NCI-H524 (cell line): ENCODE measurements at regions not wholly inside any gene's neighbourhood (a gene's known extent, or its start where the extent isn't known, plus 50 kb on each side); places are given as distances from the start of the nearest gene placed in this dataset.

ENCODE experiments used
- DNase-seq, 2 experiments: peaks; one replicate each; lab custom pipeline; 2025; lab: John Stamatoyannopoulos, UW

DNA sequence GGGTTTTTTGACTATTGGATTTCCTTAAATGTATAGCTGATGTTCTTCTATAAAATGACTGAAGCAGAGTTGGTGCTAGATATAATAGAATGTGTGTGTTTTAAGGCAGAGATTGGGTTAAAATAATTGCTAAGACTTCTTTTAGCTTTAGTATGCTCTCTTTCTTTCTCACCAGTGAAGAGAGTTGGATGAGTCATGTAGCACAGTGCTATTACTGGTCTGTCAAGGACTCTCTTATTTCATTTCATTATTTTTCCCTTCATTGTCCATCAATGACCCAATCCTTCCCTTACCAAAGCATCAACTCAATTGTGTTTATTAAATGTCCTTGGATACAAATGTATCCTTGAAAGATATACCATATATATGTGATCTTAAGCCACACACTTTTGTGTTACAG, 268.9 kb downstream of the IRS2 start:
- DNase-seq: no peak

DNA sequence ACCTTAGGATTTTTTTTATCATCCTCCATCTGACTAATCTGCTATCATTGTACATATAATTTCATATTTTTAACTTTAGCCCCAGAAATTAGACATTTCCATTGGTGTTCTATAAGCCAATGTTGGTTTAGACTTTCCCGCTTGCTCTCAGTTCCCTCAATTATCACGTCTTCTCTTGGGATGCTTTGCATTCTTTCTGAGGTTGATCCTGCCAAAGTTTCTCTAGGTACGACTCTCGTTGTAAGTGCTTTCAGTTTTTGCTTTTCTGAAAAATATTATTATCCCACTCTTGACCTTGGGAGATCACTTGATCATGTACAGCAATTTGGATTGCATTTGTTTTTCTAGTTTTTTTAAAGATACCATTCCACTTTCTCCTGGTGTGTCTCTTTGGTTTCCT, 270.2 kb downstream of the IRS2 start:
- no peak for DNase-seq

DNA sequence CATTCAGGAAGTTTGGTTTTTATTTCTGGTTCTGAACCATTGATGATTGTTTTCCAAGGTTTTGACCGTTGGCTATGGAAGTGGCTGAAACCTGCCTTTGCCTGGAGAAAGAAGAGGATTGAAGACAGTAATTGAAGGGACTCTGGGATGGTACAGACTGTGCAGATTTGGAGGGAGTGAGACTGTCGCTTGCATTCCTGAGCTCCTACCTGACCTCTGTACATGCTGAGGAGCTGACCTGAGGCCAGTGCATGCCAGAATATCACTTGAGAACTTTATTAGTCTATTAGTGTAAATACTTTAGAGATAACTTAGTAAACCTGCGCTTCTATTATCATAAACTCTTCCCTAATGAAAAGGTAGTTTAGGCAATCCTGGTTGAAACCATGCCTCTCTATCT, 276.4 kb downstream of the IRS2 start:
- DNase-seq: no peak

DNA sequence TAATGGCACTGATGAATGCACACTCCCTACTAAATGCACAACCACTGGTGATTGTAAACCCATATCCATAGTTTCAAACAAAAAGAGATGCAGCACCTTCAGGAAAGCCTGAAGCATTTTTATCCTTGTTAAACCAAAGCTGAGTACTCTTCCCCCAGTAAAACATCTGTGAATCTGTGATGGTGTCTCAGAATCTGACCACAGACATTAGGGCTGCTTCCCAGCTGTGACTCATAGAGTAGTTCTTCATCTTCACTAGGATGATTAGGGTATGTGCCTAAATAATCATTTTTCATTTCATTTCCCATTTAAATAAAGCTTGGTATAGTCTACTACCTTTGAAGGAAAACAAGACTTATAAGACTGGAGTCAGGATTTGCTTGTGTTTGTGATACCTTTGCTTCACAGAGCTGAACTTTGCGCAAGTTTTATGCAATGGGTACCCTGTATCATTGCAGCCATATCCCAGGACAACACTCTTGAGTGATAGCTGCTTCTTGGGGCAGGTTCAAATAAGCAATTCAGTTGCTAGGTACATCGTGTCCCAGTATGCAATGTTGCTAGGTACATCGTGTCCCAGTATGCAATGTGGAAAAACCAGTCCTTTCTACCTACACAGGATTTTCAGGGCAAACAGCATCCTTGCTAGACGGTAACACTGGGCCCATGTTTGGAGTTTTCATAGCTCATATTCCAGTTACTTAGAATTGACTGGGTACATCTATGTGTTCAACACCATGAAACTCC, 277.1 kb downstream of the IRS2 start:
- no peak for DNase-seq

DNA sequence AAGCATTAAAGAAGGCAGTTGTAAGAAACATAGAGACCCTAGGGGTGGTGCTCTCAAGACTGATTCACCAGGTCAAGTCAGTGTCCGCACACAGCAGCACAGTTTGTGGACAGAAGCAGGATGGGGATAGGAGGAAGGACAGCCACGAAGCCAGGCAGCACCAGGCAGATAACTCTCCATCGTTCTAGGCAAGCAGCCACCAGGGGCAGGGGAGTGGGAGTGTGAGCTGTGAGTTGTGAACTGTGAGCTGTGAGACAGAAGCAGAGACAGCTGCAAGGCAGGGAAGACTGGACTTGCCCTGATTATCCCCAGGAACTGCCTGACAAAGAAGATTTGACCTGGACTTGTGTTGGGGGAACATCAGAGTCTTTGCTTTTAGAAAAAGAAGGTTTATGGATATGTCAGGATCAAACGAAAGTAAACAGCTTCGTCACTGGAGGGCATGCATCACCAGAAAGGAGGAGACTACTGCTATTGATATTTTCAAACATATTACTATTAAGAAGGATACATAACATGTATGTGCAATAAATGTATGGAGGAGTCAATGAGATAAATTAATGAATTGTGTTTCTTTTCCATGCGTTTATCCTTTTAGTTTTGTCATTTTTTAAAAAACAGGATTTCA, 286.1 kb downstream of the IRS2 start:
- DNase-seq: peak in 1 of 2 experiments; percentile 27

DNA sequence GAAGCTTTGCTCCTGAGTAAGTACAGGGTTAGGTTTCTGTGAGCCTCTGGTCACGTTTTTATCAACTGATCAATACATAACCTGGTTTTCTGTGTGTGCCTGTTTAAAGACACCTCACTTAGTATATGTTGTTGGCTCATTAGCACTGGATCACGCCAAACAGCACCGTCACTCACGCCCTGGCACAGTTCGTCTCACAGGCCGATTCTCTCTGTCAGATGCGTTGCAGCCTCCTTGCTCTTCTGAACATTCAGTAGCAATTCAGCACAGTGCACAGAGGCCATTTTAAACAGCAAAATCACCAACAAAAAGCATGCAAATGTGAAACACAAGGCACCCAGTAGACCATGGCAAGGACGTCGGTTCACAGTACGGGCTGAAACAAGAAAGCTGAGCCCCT, 288.5 kb downstream of the IRS2 start:
- no peak for DNase-seq

DNA sequence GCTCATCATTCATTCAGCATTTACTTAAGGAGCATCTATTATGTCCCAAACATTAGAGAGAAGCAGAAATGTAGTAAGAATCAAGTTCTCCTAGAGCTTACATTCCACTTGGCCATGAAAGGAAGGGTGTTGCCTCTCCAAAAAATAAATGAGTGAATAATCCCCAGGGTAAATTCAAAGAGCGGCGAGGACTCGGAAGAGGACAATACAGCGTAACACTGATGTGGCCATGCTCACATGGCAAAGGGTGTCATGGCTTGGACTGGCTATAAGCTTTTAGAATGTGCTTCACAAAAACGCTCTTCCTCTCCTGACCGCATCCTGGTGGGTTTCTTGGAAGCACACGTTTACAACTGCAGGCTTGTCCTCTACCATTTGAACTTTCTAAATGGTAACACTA, 290.2 kb downstream of the IRS2 start:
- no peak for DNase-seq

DNA sequence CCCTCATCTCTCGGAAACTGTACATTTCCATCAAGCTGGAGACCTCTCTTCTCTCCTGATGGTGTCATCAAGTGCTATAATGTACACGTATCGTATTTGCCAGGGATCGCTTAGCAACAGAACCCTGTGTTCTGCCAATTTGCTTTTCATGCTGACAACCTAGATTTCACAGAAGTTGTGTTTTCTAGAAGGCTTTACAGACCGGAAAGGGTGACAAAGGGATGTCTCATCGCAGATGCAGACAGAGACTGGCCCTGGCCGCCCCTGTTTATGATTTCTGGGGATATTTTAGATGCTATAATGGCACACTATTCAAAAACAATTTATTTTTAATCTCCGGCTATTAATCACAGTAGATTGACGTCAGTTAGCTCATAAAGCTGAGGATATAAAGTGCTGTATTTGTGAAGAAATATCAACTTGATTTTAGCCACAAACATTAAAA, 291.4 kb downstream of the IRS2 start:
- DNase-seq: no peak

DNA sequence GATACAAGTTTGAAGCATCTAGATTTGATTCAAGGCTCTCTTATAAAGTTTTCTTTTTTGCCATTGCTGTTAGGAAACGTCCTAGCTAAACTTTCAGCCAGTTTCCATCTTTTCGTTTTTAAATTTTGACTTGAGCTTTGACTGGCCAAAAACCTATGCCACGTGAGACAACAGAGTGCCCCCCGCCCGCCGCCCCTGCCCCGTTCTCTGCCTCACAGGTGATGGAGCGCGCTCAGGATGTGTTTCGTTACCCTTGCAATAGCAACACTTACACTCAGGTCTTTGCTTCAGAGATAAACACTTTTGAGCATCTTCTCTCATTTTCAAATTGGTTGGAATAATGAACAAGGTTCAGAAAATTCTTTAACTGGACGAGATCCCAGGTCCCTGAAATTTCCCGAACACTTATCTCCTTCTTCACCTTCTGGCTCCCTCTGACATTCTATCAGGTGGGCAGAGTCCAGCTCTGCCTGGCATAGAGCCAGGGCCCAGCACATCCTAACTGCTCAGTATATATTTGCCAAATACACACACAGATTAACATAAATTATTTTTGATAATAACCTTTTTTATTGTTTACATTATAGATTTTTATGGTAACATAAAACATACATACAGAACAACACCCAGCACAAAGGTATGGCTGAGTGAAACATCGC, 301.1 kb downstream of the IRS2 start:
- no peak for DNase-seq

DNA sequence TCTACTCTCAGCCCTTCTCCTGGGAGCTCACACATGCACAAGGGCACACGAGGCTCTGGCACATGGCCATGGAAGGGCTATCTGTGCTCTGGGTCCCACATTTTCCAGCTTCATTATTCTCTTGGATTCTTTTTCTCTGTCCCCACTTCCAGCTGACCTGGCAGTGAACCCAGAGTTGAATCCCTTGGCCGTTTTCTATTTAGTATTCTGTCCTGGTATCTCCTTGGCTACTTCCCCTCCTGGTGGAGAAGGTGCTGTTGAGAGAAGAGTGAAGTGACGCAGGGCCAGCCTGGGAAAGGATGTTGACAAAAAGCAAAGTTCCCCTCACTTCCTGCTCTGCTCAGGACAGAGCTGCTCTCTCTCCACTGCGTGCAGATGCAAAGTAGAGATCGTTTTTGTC, 303.1 kb downstream of the IRS2 start:
- DNase-seq: no peak

DNA sequence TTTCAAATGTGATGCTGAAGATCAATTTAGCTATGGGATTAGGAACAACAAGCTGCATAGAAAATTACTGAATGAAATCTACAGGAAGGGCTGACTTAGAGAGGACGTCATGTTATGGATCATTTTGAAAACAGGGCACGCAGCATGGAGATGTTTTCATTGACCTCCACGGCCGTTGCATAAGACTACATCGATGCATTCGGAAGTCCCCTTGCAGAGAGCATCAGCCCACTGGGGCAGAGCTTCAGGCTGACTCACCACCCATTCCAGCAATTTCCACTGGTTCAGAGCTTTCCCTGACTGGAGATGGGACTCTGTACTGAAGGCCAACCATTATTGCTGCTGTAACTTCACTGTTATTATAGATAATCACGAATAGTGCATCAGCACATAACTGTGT, 305.3 kb downstream of the IRS2 start:
- no peak for DNase-seq

DNA sequence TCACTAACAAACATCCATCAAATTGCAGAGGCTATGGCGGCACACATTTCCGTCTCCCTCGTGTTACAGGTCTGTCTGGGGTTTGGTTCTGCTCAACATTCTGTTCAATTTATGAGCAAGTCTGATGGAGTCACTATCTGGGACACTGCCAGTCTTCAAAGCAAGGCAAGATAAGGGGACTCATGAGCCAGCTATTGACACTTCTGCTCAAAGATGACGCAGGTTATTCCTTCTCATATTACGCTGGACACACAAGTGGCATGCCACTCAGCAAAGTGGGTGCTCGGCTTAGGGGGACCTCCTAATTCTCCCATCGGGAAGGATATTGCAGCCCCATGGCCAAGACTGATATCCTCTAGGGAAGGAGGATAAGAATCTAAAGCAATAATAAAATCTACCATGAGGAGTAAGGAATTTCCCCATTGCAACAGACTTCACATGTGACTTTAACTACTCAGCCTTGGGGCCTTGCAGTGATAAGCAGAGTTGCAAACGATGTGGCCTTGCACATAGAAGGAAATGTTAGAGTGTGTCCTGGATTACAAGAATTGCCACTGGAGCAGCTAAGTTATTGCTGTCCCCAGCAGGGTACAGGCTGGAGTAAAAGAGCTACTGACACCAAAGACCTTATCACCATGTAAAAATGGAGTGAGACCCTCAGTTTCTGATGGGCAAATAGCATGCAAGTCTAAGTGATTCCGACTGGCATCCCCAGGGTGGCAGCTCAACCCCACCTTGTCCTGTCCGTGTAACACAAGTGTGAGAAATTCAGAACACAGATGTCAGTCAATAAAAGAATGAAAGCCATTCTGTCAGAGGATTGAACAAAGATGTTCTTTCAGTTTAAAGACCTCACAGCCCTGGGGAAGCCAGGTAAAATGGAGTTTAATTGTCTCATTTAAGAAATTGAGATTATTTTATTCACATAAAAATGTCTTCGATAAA, 306.1 kb downstream of the IRS2 start:
- DNase-seq: no peak

DNA sequence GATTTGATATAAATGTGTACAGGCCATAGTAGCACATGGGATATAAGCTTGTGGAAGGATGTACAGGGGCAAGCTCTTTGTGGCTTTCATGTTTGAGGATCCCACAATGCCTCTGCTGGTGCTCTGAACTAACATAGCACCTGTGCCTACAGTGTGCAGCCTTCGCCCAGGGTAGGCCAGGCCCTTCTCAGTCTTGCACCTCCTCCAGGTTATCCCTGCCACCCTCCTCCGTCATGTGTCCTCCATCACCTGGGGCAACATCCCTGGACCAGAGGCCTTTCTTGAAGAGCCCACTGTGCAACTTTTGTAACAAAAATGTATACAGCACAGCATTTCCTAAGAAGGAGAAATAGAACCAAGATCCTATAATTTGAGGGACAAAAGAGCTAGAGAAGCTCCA, 306.8 kb downstream of the IRS2 start:
- no peak for DNase-seq

DNA sequence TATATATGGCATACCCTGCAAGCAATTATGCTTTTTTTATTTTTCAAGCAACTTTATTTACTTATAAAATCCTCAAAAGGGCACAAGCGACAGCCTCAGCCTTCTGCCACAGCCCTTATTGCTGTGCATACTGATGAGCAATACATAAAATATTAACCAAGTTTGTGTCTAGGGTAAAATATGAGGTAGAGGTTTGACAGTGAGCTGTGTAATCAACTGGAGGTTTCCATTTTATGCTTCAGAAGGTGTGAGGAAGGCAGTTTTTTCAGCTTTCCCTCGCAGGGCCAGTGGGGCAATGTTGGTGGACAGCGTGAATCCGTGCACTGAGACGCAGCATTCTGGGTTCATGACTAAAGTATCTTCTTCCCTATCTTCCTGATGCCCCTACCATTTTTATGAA, 310.4 kb downstream of the IRS2 start:
- DNase-seq: no peak

DNA sequence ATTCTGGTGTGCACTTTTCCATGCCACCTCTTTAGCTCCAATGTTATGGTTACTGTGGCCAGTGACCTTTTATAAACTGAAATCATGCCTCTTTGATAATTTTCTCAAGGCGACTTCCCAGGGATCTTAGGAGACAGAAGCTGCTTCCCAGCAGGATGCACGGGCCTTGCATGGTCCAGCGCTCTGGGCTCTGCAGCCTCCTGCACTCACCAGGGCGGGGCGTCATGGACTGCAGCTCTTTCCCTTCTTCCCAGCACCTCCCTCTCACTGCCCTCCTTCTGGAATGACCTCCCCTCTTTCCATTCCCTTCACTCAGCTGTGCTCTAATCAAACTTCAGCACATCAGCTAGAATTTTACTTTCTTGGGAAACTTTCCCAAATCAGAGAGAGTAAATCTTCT, 318.3 kb downstream of the IRS2 start:
- DNase-seq: no peak

DNA sequence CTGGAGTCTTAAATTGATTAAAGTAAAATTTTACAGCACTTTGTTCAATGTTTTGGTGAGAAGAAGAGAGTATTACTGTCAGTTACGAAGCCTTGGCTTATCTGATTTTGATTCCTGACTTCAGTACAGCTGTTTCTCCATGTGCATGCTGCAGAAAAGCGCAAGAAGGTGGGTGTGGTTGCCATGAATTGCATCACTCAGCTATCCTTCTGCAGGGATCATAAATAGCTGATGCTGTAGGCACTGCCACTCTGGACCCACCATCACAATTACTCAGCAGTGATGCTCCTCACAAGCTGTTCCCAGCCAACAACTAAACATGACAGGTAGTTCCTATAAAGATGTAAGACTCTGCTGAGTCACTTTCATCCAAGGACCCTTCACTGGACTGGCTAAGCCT, 321.2 kb downstream of the IRS2 start:
- no peak for DNase-seq

DNA sequence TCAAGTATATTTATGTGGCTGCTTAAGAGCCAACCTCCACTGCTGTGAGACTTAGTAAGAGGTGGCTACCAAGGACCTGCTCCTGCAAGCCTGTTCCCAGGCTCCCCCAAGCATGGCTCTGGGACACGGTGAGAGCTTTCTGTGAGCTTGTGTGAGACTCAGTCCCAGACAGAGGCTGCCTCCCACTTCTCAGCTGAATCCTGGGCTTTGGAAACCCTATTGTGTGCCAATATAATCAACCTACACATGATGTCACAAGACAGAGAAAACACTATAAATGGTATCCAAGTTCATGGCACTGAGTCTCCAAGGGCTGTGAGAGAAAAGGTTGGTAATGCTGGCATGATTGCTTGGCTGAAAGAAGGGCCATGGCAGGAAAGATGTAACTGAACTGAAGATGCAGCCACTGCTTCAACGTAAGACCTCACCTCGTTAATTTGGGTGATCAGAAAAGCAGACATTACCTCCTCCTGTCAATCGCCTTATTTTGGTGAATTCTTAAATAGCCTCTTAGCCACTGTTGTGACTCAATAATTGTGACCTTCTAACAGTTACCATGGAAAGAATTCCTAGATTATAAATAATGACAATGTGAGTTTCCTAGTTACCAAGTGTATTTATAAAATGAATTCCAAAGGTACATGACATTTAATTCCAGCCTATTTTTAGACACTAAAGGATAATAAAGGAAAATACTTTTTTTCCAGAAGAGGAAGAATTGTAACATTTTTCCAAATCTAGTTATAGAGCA, 332.0 kb downstream of the IRS2 start:
- no peak for DNase-seq

DNA sequence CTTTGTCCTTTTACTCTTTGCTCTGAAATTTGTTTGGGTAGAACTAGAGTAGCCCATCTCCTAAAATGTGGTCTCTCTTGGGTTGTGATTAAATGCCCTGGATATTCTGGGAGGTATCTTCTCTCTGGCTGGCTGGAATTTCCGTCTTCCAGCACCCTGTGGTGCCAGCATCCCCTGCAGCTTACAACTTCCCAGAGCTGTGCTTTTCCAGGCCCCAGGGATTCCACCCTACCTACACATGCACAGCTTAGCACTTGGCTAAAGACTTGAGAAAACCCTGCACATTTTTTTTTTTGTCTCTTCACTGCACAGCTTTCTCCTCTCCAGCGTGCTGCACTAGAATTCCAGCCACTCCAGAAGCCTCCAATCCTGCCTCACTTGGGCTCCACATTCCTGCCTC, 334.7 kb downstream of the IRS2 start:
- DNase-seq: no peak

DNA sequence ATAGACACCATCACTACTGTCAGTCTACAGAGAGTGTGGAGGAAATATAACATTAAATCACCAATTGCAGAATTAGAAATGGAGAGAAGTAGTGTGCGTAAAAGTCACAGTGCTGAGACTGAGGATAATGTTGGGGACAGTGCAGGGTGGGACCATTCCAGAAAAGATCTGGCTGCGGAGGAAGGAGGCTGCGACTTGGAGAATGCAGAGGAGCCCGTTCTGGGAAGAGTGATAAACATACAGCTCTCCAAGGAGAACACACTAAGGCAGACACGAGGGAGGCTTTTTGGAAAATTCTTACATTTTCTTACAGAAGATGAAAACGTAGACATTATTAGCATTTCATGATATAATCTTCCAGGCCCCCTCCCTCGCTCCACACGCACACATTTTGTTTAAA, 337.8 kb downstream of the IRS2 start:
- DNase-seq: no peak

DNA sequence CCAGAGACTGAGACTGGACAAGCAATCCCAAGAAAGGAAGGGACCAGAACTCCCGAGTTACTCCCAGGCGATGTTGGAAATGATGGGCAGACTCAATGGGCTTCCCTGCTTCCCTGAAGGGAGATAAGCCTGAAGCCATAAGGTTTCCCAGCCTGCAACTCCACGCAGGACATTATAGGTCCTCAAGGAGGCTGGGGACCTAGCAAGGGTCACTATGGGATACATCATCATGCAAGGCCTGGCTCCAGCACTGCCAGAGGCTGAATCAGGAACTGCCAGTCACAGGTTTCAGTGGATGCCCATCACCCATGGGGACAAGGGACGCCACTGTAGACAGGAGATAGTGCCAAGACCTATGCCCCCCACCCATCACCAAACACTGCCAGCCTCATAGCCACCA, 338.7 kb downstream of the IRS2 start:
- DNase-seq: no peak

DNA sequence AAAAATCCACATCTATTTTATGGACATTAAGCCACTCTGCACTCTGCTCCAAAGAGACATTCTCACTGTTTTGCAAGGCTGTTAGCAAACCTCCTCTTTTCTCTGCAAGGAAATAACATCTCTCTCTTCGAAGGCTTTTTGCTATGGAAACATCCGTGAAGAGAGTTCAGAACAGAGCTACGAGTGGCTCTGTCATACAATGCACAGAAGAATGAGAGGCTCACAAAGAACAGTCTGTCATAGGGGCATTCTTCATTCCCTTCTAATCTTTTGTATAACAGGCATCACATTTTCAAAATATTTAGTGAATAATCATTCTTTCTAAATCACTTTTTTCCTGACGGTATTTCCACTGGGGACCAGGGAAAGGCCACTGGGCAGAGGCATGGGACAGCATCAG, 346.1 kb downstream of the IRS2 start:
- DNase-seq: no peak

DNA sequence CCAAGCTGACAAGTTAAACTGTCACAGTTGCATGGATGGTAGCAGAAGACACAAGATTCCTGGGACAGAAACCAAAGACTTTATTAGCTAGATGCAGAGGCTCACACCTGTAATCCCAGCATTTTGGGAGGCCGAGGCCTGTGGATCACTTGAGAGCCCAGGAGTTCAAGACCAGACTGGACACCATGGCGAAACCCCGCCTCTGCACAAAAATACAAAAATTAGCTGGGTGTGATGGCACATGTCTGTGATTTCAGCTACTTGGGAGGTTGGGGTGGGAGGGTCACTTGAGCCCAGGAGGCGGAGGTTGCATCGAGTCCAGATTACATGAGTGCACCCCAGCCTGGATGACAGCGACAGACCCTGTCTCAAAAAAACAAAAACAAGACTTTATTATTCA, 346.6 kb downstream of the IRS2 start:
- DNase-seq: no peak
